ENCODE measurements at regions not wholly inside any gene's neighbourhood (a gene's known extent, or its start where the extent isn't known, plus 50 kb on each side); places are given as distances from the start of the nearest gene placed in this dataset.

DNA sequence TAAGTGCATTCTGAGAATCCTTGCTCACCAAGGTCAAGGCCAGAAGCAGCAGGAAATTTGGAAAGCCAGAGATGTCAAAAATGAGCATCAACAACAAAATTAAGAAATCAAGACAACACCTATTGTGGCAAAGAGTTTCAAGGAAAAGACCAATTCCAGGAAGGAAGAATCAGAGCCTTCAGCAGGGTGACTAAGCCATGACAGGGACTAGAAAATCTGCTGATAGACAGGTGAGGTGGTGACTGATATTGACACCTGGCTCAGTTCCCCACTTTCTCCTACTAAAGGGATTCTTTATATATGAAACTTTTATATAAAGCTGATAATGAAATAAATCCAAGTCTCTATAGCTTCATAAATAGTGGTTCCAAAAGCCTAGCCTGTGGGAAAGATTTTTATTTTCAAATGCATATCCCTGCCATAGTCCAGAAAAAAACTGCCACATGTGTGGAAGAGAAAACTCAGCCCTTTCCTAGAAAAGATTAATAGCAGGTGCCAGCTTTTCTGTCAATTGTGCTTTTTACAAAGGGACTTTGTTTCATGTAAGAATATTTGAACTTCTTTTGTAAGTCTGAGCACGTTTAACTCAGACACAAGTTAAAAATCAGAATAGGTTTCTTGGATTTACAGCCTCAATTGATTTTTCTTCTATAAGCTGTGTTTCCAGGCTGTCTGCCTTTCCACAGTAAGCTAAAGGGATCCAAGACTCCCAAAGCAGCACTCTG is 81.1 kb upstream of the GRAMD2B start:
- TF ChIP-seq, protein P1, sequence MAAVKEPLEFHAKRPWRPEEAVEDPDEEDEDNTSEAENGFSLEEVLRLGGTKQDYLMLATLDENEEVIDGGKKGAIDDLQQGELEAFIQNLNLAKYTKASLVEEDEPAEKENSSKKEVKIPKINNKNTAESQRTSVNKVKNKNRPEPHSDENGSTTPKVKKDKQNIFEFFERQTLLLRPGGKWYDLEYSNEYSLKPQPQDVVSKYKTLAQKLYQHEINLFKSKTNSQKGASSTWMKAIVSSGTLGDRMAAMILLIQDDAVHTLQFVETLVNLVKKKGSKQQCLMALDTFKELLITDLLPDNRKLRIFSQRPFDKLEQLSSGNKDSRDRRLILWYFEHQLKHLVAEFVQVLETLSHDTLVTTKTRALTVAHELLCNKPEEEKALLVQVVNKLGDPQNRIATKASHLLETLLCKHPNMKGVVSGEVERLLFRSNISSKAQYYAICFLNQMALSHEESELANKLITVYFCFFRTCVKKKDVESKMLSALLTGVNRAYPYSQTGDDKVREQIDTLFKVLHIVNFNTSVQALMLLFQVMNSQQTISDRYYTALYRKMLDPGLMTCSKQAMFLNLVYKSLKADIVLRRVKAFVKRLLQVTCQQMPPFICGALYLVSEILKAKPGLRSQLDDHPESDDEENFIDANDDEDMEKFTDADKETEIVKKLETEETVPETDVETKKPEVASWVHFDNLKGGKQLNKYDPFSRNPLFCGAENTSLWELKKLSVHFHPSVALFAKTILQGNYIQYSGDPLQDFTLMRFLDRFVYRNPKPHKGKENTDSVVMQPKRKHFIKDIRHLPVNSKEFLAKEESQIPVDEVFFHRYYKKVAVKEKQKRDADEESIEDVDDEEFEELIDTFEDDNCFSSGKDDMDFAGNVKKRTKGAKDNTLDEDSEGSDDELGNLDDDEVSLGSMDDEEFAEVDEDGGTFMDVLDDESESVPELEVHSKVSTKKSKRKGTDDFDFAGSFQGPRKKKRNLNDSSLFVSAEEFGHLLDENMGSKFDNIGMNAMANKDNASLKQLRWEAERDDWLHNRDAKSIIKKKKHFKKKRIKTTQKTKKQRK (IDR thresholded peaks at IDR 0.05; ENCODE audit: low read length): no peak
- TF ChIP-seq, protein P2, sequence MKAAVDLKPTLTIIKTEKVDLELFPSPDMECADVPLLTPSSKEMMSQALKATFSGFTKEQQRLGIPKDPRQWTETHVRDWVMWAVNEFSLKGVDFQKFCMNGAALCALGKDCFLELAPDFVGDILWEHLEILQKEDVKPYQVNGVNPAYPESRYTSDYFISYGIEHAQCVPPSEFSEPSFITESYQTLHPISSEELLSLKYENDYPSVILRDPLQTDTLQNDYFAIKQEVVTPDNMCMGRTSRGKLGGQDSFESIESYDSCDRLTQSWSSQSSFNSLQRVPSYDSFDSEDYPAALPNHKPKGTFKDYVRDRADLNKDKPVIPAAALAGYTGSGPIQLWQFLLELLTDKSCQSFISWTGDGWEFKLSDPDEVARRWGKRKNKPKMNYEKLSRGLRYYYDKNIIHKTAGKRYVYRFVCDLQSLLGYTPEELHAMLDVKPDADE (CRISPR knock-in tag; IDR thresholded peaks at IDR 0.05): no peak
- TF ChIP-seq BRD4 (CRISPR knock-in tag; IDR thresholded peaks at IDR 0.05): no peak

Data from HepG2 (cell line).